Adrenal gland (tissue), 9 donors: ENCODE measurements at regions not wholly inside any gene's neighbourhood (a gene's known extent, or its start where the extent isn't known, plus 50 kb on each side); places are given as distances from the start of the nearest gene placed in this dataset.

Source experiments
- DNase-seq, 7 donors: peaks; one replicate each; pipeline ENCODE4 v3.0.0-alpha.2; 2019 to 2020
- H3K27ac ChIP-seq, 5 donors: fragments of 200-600 bp; sonication (generic) in 4 of 5; 1 replicate in 3 of 5; 2 replicates in 2 of 5; pipeline versions ENCODE4 v1.5.1 to v1.8.0; 2016 to 2020; ENCODE audit warnings: mild to moderate bottlenecking in 1 of 5
- H3K27me3 ChIP-seq: fragments of 200-600 bp; 2 replicates; pipeline ENCODE4 v1.8.0; 2021
- H3K36me3 ChIP-seq, 2 donors: fragments of 200-600 bp; replicated peaks in 1 of 2; 1 replicate in 1 of 2; 2 replicates in 1 of 2; pipeline versions ENCODE4 v1.5.1 to v1.8.0; 2018 to 2022
- H3K4me1 ChIP-seq, 2 donors: fragments of 200-600 bp; replicated peaks in 1 of 2; 1 replicate in 1 of 2; 2 replicates in 1 of 2; pipeline versions ENCODE4 v1.5.1 to v1.8.0; 2018 to 2021
- H3K4me3 ChIP-seq, 4 donors: fragments of 200-600 bp; sonication (generic) in 3 of 4; one replicate each; pipeline ENCODE4 v1.5.1; 2016 to 2018
- H3K9me3 ChIP-seq, 3 donors: fragments of 200-600 bp; sonication (generic) in 1 of 3; replicated peaks in 1 of 3; 1 replicate in 2 of 3; 2 replicates in 1 of 3; pipeline versions ENCODE4 v1.5.1 to v1.8.0; 2016 to 2021
- CTCF ChIP-seq, 6 experiments: fragments of 450-650 bp in 4 of 6; fragments of 200-600 bp in 2 of 6; sonication (generic) in 1 of 6; IDR thresholded peaks; 1 replicate in 5 of 6; 2 replicates in 1 of 6; pipeline versions ENCODE4 v1.5.1 to v1.8.0; 2016 to 2021; ENCODE audit warnings: antibody characterized with exemption in 6 of 6, mild to moderate bottlenecking in 2 of 6, moderate library complexity in 1 of 6
- POLR2A ChIP-seq, 2 donors: fragments of 450-650 bp; IDR thresholded peaks; one replicate each; pipeline ENCODE4 v1.6.1; 2017; ENCODE audit warnings: antibody characterized with exemption in 2 of 2, mild to moderate bottlenecking in 2 of 2, moderate library complexity in 1 of 2
- WGBS, 4 donors: extraction: QIAGEN DNeasy Blood & Tissue Kit in 2 of 4; methylation state at CpG; one replicate each; pipeline versions ENCODE4 v1.1.5 to v1.1.7; 2013 to 2017; 5-methylcytosine and 5-hydroxymethylcytosine counted together
- intact Hi-C, 2 donors: fragments of 100-400 bp; cut with DNase I; formaldehyde crosslinking; loops; one replicate each; pipeline versions ENCODE4 v1.14.1 to v1.15.0; 2022 to 2023
- donor health status: healthy with polysubstance abuse.
- donor health status: Bipolar disorder and iron deficiency.
- donor health status: DM: yes; HTN: yes; CAD: no.
- donor health status: DM: no; HTN: no; CAD: no.
- donor health status: DM: no; HTN: no; CAD: no.

- TF ChIP-seq CTCF (IDR thresholded peaks at IDR 0.05): no peak
- Histone ChIP-seq H3K4me3 (no peak overlapping the region), H3K4me1 (no peaks in the 10 kb centered on the region), H3K36me3 (no peaks in the 10 kb centered on the region), H3K27me3 (peaks cover 22% of the 10 kb centered on the region), H3K9me3 (no peaks in the 10 kb centered on the region), H3K27ac (no peak overlapping the region)
- DNase-seq: no peak
- 55 to 63% (median 57%) methylated on average over 3 of the region's 3 CpGs for WGBS, 4 donors
- intact Hi-C loops: no loop called here
These were observed 197.9 kb downstream of the RBFOX3 start for GRCh38 chr17:79412886-79413390.

GRCh38 chr17:79412110-79412509 is 198.7 kb downstream of the RBFOX3 start:
- Histone ChIP-seq H3K4me3 (no peak overlapping the region), H3K27ac (no peak overlapping the region), H3K27me3 (peaks cover 22% of the 10 kb centered on the region), H3K4me1 (no peaks in the 10 kb centered on the region), H3K36me3 (no peaks in the 10 kb centered on the region), H3K9me3 (no peaks in the 10 kb centered on the region)
- no peak for DNase-seq
- WGBS, 4 donors: 74 to 88% (median 78%) methylated on average over 3 of the region's 3 CpGs
- no peak for TF ChIP-seq CTCF (IDR thresholded peaks at IDR 0.05)
- no peak for TF ChIP-seq POLR2A (IDR thresholded peaks at IDR 0.05)
- intact Hi-C loops: no loop called here

GRCh38 chr17:79411419-79411818 is 199.4 kb downstream of the RBFOX3 start:
- no peak for DNase-seq
- Histone ChIP-seq H3K9me3 (no peaks in the 10 kb centered on the region), H3K27ac (no peak overlapping the region), H3K4me1 (no peaks in the 10 kb centered on the region), H3K4me3 (no peak overlapping the region), H3K36me3 (no peaks in the 10 kb centered on the region), H3K27me3 (peaks cover 20% of the 10 kb centered on the region)
- WGBS, 4 donors: 49 to 68% (median 64%) methylated on average over 8 of the region's 8 CpGs
- intact Hi-C loops: no loop called here
- no peak for TF ChIP-seq POLR2A (IDR thresholded peaks at IDR 0.05)
- no peak for TF ChIP-seq CTCF (IDR thresholded peaks at IDR 0.05)

GRCh38 chr17:79410681-79411080 is 200.2 kb downstream of the RBFOX3 start:
- Histone ChIP-seq H3K27me3 (peaks cover 12% of the 10 kb centered on the region), H3K9me3 (no peaks in the 10 kb centered on the region), H3K4me1 (no peaks in the 10 kb centered on the region), H3K36me3 (no peaks in the 10 kb centered on the region), H3K4me3 (no peak overlapping the region), H3K27ac (no peak overlapping the region)
- no peak for TF ChIP-seq CTCF (IDR thresholded peaks at IDR 0.05)
- no peak for TF ChIP-seq POLR2A (IDR thresholded peaks at IDR 0.05)
- 70 to 79% (median 74%) methylated on average over 3 to 9 of the region's 9 CpGs for WGBS, 4 donors
- intact Hi-C loops: no loop called here
- no peak for DNase-seq
